SK-N-SH treated with all-trans-retinoic acid at 6 μM for 48 hours (cell line): ENCODE measurements at regions not wholly inside any gene's neighbourhood (a gene's known extent, or its start where the extent isn't known, plus 50 kb on each side); places are given as distances from the start of the nearest gene placed in this dataset.

Source experiments
- ATAC-seq: fragments of 200-7000 bp; cut with Tn5 transposase; 3 replicates; pipeline ENCODE4 v1.9.1; 2020; ENCODE audit warnings: mild to moderate bottlenecking, moderate library complexity
- ARNTL ChIP-seq: fragments of 450-650 bp; formaldehyde crosslinking; IDR thresholded peaks from 2 replicates; pipeline ENCODE4 v1.5.0; 2020; ENCODE audit warnings: low read depth, mild to moderate bottlenecking, moderate library complexity, borderline replicate concordance
- BACH2 ChIP-seq: fragments of 250-450 bp; sonication (Bioruptor Pico); IDR thresholded peaks from 2 replicates; pipeline ENCODE4 v1.9.0; 2021; ENCODE audit warnings: mild to moderate bottlenecking, borderline replicate concordance
- CREB5 ChIP-seq: fragments of 250-450 bp; sonication (Bioruptor Pico); IDR thresholded peaks from 2 replicates; pipeline ENCODE4 v1.5.1; 2020; ENCODE audit warnings: low read depth, mild to moderate bottlenecking, moderate library complexity
- CSDC2 ChIP-seq: fragments of 250-450 bp; sonication (Bioruptor Pico); IDR thresholded peaks from 2 replicates; pipeline ENCODE4 v1.5.0; 2020; ENCODE audit warnings: mild to moderate bottlenecking, moderate library complexity
- CSRNP3 ChIP-seq: fragments of 250-450 bp; sonication (Bioruptor Pico); IDR thresholded peaks from 2 replicates; pipeline ENCODE4 v1.5.1; 2021; ENCODE audit warnings: mild to moderate bottlenecking, moderate library complexity
- ESRRG ChIP-seq: fragments of 250-450 bp; sonication (Bioruptor Pico); IDR thresholded peaks from 2 replicates; pipeline ENCODE4 v1.6.1; 2021; ENCODE audit warnings: mild to moderate bottlenecking
- GLIS3 ChIP-seq: fragments of 250-450 bp; sonication (Bioruptor Pico); IDR thresholded peaks from 2 replicates; pipeline ENCODE4 v1.5.0; 2020; ENCODE audit warnings: mild to moderate bottlenecking, moderate library complexity
- ISL1 ChIP-seq: fragments of 250-450 bp; sonication (Bioruptor Pico); IDR thresholded peaks from 2 replicates; pipeline ENCODE4 v2.1.2; 2022; ENCODE audit warnings: mild to moderate bottlenecking, moderate library complexity
- OSR1 ChIP-seq: fragments of 250-450 bp; sonication (Bioruptor Pico); IDR thresholded peaks from 2 replicates; pipeline ENCODE4 v1.8.0; 2022; ENCODE audit warnings: moderate library complexity, mild to moderate bottlenecking, inconsistent platforms
- PPARA ChIP-seq: fragments of 250-450 bp; sonication (Bioruptor Pico); IDR thresholded peaks from 2 replicates; pipeline ENCODE4 v1.5.0; 2020; ENCODE audit warnings: mild to moderate bottlenecking, borderline replicate concordance
- RARB ChIP-seq: fragments of 250-450 bp; sonication (Bioruptor Pico); IDR thresholded peaks from 2 replicates; pipeline ENCODE4 v1.8.0; 2021; ENCODE audit warnings: mild to moderate bottlenecking, moderate library complexity
- SNAI2 ChIP-seq: fragments of 250-450 bp; sonication (Bioruptor Pico); IDR thresholded peaks from 2 replicates; pipeline ENCODE4 v1.5.0; 2020; ENCODE audit warnings: mild to moderate bottlenecking, moderate library complexity
- TCF4 ChIP-seq: fragments of 250-450 bp; sonication (Bioruptor Pico); IDR thresholded peaks from 2 replicates; pipeline ENCODE4 v1.8.0; 2021; ENCODE audit warnings: mild to moderate bottlenecking, moderate library complexity, borderline replicate concordance
- TSHZ2 ChIP-seq: fragments of 250-450 bp; sonication (Bioruptor Pico); IDR thresholded peaks from 2 replicates; pipeline ENCODE4 v1.5.0; 2020; ENCODE audit warnings: mild to moderate bottlenecking, moderate library complexity
- ZC3H10 ChIP-seq: fragments of 250-450 bp; sonication (Bioruptor Pico); IDR thresholded peaks from 2 replicates; pipeline ENCODE4 v1.5.1; 2021; ENCODE audit warnings: mild to moderate bottlenecking, moderate library complexity
- ZFP30 ChIP-seq: fragments of 450-650 bp; formaldehyde crosslinking; IDR thresholded peaks from 2 replicates; pipeline ENCODE4 v1.5.0; 2022; ENCODE audit warnings: mild to moderate bottlenecking, moderate library complexity
- ZNF565 ChIP-seq: fragments of 450-650 bp; formaldehyde crosslinking; conservative IDR thresholded peaks from 2 replicates; pipeline ENCODE4 v1.5.0; 2020; ENCODE audit warnings: low read depth, mild to moderate bottlenecking, moderate library complexity
- ZNF70 ChIP-seq: fragments of 450-650 bp; formaldehyde crosslinking; IDR thresholded peaks from 2 replicates; pipeline ENCODE4 v1.5.0; 2020; ENCODE audit warnings: mild to moderate bottlenecking, moderate library complexity
- TF ChIP-seq, protein P1 (sequence below): fragments of 250-450 bp; sonication (Bioruptor Pico); IDR thresholded peaks from 2 replicates; pipeline ENCODE4 v1.8.0; 2020; ENCODE audit warnings: mild to moderate bottlenecking, moderate library complexity, borderline replicate concordance
- TF ChIP-seq, protein P2 (sequence below): fragments of 250-450 bp; sonication (Bioruptor Pico); IDR thresholded peaks from 2 replicates; pipeline ENCODE4 v1.8.0; 2021; ENCODE audit warnings: low read depth, mild to moderate bottlenecking, moderate library complexity, borderline replicate concordance

DNA sequence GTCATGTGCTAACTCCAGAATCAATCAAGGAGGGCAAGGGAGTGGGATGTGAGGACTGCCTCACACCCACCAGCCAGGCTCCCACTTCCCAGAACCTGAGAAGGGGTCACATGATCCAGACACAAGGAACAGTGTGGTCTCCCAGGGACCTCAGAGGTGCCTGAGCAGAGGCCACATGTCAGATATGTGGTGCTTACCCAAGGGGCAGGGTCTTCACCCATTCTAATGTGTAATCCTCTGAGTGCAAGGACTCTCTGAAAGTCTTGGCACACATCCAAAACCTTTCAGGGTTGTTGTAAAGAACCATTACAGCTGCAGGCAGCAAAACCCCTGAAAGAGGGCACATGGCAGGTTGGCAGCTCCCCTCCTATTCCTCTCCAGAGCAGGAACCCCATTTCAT, 656.6 kb downstream of the UQCRFS1 start:
- TF ChIP-seq ISL1 (no peak), TCF4 (no peak), CREB5 (no peak), ARNTL (no peak), ZC3H10 (CRISPR knock-in tag) (no peak), GLIS3 (CRISPR knock-in tag) (no peak), ZNF70 (CRISPR knock-in tag) (no peak), RARB (CRISPR knock-in tag) (no peak), ZNF565 (CRISPR knock-in tag) (no peak), BACH2 (no peak), CSDC2 (CRISPR knock-in tag) (no peak), ESRRG (CRISPR knock-in tag) (no peak)
- TF ChIP-seq, protein P1, sequence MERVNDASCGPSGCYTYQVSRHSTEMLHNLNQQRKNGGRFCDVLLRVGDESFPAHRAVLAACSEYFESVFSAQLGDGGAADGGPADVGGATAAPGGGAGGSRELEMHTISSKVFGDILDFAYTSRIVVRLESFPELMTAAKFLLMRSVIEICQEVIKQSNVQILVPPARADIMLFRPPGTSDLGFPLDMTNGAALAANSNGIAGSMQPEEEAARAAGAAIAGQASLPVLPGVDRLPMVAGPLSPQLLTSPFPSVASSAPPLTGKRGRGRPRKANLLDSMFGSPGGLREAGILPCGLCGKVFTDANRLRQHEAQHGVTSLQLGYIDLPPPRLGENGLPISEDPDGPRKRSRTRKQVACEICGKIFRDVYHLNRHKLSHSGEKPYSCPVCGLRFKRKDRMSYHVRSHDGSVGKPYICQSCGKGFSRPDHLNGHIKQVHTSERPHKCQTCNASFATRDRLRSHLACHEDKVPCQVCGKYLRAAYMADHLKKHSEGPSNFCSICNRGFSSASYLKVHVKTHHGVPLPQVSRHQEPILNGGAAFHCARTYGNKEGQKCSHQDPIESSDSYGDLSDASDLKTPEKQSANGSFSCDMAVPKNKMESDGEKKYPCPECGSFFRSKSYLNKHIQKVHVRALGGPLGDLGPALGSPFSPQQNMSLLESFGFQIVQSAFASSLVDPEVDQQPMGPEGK (CRISPR knock-in tag) = no peak

GRCh38 chr19:28555317-28555716, 657.6 kb downstream of the UQCRFS1 start:
- TF ChIP-seq RARB (CRISPR knock-in tag) (no peak), ZFP30 (CRISPR knock-in tag) (no peak), CSRNP3 (no peak), CSDC2 (CRISPR knock-in tag) (no peak), PPARA (CRISPR knock-in tag) (no peak), OSR1 (CRISPR knock-in tag) (no peak), TSHZ2 (CRISPR knock-in tag) (no peak)
- TF ChIP-seq, protein P1 (CRISPR knock-in tag) = no peak
- TF ChIP-seq, protein P2, sequence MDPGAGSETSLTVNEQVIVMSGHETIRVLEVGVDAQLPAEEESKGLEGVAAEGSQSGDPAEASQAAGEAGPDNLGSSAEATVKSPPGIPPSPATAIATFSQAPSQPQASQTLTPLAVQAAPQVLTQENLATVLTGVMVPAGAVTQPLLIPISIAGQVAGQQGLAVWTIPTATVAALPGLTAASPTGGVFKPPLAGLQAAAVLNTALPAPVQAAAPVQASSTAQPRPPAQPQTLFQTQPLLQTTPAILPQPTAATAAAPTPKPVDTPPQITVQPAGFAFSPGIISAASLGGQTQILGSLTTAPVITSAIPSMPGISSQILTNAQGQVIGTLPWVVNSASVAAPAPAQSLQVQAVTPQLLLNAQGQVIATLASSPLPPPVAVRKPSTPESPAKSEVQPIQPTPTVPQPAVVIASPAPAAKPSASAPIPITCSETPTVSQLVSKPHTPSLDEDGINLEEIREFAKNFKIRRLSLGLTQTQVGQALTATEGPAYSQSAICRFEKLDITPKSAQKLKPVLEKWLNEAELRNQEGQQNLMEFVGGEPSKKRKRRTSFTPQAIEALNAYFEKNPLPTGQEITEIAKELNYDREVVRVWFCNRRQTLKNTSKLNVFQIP (CRISPR knock-in tag) = no peak
- TF ChIP-seq, all 23 proteins: peak for 0
- no peak for ATAC-seq

More for the DNA sequence above, 656.6 kb downstream of the UQCRFS1 start:
- no peak for ATAC-seq

DNA sequence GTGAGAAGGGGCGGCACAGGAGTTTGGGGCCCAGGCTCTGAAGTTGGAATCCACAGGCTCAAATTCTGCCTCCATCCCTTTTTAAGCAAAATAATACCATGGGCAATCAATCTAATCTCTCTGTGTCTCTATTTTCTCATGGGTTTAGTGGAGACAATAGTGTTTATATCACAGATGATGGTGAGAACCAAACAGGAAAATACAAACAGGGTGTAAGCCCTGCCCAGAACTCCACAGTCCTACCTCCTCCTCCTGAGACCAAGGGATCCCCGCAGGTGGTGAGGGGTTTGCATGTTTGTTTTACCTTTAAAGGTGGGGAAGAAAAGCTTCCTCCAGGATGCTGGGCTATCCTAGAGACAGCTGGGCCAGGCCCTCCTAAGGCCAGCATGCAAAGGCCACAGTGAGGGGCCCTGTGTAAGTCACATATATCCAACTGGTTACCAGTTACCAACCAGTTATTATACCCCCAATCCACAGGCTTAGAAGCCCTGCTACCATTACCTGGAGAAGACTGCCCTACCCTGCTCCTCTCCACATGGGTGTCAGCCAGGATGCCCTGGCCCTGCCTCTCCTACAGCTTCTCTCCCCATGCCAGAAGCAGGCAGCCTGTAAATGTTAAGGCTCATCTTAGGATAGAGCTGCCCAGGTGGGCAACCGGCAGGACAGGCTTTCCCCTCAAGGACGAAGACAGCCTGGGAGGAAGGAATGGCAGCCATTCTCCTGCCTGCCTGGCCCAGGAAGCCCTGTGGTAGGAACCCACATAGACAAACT, 658.4 kb downstream of the UQCRFS1 start:
- TF ChIP-seq SNAI2 (CRISPR knock-in tag) (no peak), CSRNP3 (no peak), TCF4 (no peak), ARNTL (no peak)
- ATAC-seq = no peak
